Mesothelial cell of epicardium (in vitro differentiated cells): ENCODE measurements at regions not wholly inside any gene's neighbourhood (a gene's known extent, or its start where the extent isn't known, plus 50 kb on each side); places are given as distances from the start of the nearest gene placed in this dataset.
"Not testable (repeated sequence)": the region's sequence is repeated elsewhere in the genome, so short reads cannot be mapped to it uniquely, and the experiment has no call there.

Experiments
- DNase-seq, 2 experiments: peaks; one replicate each; pipeline ENCODE4 v3.0.0; 2021; ENCODE audit warnings: low spot score in 2 of 2; ENCODE audit not compliant: unreplicated experiment in 2 of 2
- H3K27ac Mint-ChIP-seq: 2 replicates; pipeline ENCODE4 v1.8.0; 2021; ENCODE audit warnings: mixed read lengths
- H3K27me3 Mint-ChIP-seq: 2 replicates; pipeline ENCODE4 v1.8.0; 2021; ENCODE audit warnings: low read depth, mixed read lengths
- H3K36me3 Mint-ChIP-seq: 2 replicates; pipeline ENCODE4 v1.8.0; 2021; ENCODE audit warnings: mixed read lengths
- H3K4me1 Mint-ChIP-seq: 2 replicates; pipeline ENCODE4 v1.8.0; 2021; ENCODE audit warnings: mixed read lengths
- H3K4me3 Mint-ChIP-seq: 2 replicates; pipeline ENCODE4 v1.8.0; 2021; ENCODE audit warnings: mild to moderate bottlenecking, moderate library complexity, mixed read lengths
- H3K9me3 Mint-ChIP-seq: 2 replicates; pipeline ENCODE4 v1.8.0; 2021; ENCODE audit warnings: mixed read lengths
- CTCF ChIP-seq: fragments of 200-600 bp; sonication (generic); IDR thresholded peaks from one replicate; pipeline ENCODE4 v1.5.0; 2021; ENCODE audit warnings: antibody characterized with exemption; ENCODE audit not compliant: unreplicated experiment

DNA sequence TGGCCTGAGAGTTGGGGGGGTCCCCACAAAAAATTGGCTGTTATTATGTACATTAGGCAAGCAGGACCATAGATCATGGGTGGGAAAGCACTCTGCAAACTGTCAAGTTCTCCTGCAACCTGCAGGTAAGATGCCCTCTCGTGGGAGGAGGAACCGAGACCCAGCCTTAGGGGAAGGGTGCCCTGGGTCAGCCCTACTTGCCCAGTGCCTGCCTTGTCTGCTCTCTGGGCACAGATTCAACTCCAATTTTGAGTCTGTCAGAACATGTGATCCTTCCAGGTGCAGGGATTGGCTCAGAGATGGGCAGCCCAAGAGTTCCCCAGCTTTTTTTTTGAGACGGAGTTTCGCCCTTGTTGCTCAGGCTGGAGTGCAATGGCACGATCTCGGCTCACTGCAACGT is 99.2 kb downstream of the PLXNA1 start:
- Mint-ChIP-seq H3K36me3 (no peaks in the 10 kb centered on the region), H3K27me3 (peaks cover 33% of the 10 kb centered on the region), H3K4me1 (no peaks in the 10 kb centered on the region), H3K4me3 (no peak overlapping the region), H3K27ac (no peak overlapping the region), H3K9me3 (no peaks in the 10 kb centered on the region)
- no peak for DNase-seq
- TF ChIP-seq CTCF: no peak

DNA sequence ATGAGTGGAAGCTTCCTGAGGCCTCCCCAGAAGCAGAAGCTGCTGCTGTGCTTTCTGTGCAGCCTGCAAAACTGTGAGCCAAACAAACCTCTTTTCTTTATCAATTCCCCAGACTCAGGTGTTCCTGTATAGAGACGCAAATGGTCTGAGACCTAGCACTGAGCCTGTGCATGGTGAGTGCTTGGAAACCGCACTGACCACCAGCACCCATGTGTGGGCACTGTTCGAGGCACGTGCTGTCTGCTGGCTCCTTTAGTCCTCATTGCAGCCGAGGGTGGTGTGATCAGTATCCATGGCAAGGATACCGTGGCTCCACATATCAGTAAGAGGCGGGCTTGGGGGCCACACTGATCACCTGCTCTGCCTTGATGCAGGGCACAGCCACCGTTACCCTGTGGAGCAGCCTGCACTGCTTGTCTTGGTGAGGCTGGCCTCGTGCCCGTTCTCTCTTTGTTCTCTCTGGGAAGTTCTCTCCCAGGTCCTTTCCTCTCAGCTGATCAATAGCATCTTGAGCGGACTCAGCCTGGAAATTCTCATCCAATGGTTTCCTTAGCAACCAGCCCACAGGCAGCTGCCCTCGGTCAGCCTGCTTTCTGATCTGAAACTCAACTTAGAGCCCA is 101.0 kb downstream of the PLXNA1 start:
- no peak overlapping the region for H3K27ac Mint-ChIP-seq
- H3K27me3 Mint-ChIP-seq: peaks cover 35% of the 10 kb centered on the region
- no peak for TF ChIP-seq CTCF

DNA sequence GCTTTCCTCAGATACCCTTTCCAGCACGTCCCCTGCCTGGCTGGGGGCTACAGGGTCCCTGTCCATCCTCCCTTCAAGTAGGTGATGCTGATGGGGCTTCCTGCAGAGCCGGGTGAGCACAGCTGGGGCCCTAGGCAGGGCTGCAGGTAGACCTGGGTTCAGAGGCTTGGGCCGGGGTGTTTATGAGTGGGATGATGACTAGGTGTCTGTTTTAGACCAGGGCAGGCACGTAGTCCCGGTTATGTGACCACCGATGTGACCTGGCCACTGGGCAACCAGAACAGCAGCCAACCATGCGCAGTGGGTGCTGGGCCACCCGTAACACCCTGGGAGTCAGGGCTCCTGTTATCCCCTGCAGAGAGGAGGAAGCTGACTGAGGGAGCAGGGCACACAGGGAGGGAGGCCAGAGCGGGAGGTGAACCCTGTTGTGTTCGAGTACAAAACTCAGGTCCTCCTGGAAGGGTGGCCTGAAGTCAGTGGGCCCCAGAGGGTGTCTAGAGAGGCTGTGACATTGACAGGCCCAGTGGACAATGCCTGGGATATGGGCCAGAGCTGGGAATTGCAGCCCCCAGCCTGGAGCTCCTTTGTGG is 101.6 kb downstream of the PLXNA1 start:
- Mint-ChIP-seq H3K27ac (no peak overlapping the region), H3K9me3 (no peaks in the 10 kb centered on the region), H3K36me3 (no peaks in the 10 kb centered on the region), H3K4me3 (no peak overlapping the region), H3K4me1 (no peaks in the 10 kb centered on the region), H3K27me3 (peaks cover 35% of the 10 kb centered on the region)
- no peak for DNase-seq
- no peak for TF ChIP-seq CTCF

More for the DNA sequence above, 101.0 kb downstream of the PLXNA1 start:
- no peak overlapping the region for H3K4me3 Mint-ChIP-seq
- no peaks in the 10 kb centered on the region for H3K9me3 Mint-ChIP-seq
- H3K4me1 Mint-ChIP-seq: no peaks in the 10 kb centered on the region
- no peak for DNase-seq
- no peaks in the 10 kb centered on the region for H3K36me3 Mint-ChIP-seq

DNA sequence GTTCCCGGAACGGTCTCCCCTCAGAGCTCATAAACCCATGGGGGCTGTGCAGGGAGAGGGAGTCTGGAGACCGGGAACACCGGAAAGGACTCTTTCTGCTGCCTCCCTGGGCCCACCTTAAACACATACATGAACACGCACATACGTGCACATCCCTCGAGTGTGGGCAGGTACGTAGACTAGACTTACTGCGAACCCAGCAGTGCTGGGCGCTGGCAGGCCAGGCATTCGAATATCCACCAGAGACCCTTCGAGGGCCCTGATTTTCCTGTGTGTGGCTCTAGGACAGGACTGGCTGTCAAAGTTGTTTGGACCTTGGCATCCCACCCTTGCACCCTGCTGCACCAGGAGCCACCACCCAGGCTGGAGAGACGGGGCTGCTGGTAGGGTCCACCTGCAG is 102.7 kb downstream of the PLXNA1 start:
- Mint-ChIP-seq H3K4me3 (no peak overlapping the region), H3K27ac (no peak overlapping the region), H3K4me1 (no peaks in the 10 kb centered on the region), H3K36me3 (no peaks in the 10 kb centered on the region), H3K27me3 (peaks cover 28% of the 10 kb centered on the region), H3K9me3 (no peaks in the 10 kb centered on the region)
- no peak for TF ChIP-seq CTCF
- no peak for DNase-seq

GRCh38 chr3:127086591-127086990 is 103.7 kb downstream of the PLXNA1 start:
- H3K9me3 Mint-ChIP-seq, H3K36me3 Mint-ChIP-seq, H3K27ac Mint-ChIP-seq, H3K4me3 Mint-ChIP-seq, H3K4me1 Mint-ChIP-seq, DNase-seq: not testable (repeated sequence)
- H3K27me3 Mint-ChIP-seq: peaks cover 23% of the 10 kb centered on the region

GRCh38 chr3:127087441-127087840 is 104.5 kb downstream of the PLXNA1 start:
- no peak for DNase-seq
- TF ChIP-seq CTCF: no peak
- peaks cover 21% of the 10 kb centered on the region for H3K27me3 Mint-ChIP-seq
- H3K9me3 Mint-ChIP-seq: no peaks in the 10 kb centered on the region
- H3K4me3 Mint-ChIP-seq: no peak overlapping the region
- no peaks in the 10 kb centered on the region for H3K4me1 Mint-ChIP-seq
- no peaks in the 10 kb centered on the region for H3K36me3 Mint-ChIP-seq
- H3K27ac Mint-ChIP-seq: no peak overlapping the region
